ENCODE measurements at regions not wholly inside any gene's neighbourhood (a gene's known extent, or its start where the extent isn't known, plus 50 kb on each side); places are given as distances from the start of the nearest gene placed in this dataset.
"Not testable (repeated sequence)": the region's sequence is repeated elsewhere in the genome, so short reads cannot be mapped to it uniquely, and the experiment has no call there.

DNA sequence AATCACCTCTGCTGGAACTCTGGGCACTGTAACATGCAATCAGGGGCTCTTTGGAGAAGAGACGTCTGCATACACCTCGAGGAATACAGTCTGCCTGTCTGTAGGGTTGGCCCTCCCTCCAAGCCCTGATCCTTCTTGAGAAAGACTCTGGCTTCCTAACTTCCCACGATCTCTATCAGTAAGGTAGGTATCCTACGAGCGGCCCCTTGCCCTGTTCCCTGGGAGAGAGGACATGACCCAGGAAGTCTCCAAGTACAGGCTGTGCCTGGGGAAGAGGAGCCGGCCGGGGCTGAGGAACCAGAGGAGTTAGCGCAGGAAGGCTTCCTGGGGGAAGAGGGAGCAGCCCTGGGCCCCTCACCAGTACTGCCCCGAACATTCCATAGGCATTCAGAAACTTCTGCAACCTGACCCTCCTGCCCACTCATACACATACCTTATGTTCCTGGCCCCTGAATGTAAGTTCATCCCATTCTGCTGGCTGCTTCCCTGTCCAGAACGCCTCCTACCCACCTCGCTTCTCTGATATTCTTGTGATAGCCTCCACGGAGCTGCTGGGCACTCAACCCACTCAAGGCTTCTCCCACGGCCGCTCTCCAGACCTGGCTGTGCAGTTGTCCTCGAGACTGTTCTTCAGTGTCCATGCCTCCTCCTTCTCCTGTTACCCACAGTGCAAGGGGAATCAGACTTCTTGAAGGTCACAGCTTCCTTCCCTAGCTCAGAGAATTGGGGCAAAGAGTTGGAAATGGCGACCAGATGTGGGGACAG lies 116.1 kb downstream of the CYP26B1 start:
- DNase-seq (ENCODE audit: low spot score) = no peak

DNA sequence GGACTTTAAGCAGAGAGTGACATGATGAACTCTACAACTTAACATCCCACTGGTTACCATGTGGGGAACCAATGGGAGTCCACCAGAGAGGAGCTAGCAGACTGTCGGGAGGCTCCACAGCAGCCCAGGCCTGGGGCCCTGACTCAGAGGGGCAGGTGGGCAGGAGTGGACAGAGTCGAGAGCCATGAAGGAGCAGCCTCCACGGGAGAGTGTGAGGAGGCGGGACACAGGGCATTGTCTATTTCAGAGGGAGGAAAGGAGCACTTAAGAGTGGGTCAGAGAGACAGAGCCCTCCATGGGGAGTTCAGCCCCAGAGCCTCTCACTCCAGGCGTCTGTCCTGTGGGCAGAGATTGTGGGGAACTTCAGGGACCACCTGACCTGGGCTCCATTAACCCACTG lies 118.7 kb downstream of the CYP26B1 start:
- no peak for DNase-seq (ENCODE audit: low spot score)

DNA sequence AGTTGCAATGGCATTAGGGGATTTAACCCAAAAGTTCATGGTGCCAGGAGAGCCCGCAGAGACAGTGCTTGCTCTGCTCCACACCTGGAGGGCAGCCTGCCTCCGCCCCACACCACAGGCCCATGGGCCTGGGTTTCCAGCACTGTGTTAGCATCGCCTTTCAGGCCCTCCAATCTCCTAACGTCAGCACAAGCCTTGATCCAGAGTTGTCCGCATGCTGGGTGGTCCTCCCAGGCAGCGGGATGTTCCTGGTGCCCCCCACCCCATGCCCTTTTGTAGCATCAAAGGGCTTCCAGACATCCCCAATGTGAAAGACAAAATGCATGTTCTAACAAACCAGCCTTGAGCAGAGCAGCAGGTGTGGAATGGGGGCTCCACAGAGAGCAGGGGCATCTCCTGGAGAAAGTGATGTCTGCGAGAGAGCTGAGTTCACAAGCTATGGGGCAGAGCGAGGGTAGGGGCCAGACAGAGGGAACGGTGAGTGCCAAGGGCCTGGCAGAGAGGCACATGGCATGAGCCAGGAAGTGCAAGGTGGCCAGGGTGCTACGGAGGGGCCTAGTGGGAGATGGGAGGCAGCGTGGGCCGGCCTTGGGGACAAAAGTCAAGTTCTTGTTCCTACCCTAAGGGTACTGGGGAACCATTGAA lies 119.2 kb downstream of the CYP26B1 start:
- no peak for DNase-seq (ENCODE audit: low spot score)

DNA sequence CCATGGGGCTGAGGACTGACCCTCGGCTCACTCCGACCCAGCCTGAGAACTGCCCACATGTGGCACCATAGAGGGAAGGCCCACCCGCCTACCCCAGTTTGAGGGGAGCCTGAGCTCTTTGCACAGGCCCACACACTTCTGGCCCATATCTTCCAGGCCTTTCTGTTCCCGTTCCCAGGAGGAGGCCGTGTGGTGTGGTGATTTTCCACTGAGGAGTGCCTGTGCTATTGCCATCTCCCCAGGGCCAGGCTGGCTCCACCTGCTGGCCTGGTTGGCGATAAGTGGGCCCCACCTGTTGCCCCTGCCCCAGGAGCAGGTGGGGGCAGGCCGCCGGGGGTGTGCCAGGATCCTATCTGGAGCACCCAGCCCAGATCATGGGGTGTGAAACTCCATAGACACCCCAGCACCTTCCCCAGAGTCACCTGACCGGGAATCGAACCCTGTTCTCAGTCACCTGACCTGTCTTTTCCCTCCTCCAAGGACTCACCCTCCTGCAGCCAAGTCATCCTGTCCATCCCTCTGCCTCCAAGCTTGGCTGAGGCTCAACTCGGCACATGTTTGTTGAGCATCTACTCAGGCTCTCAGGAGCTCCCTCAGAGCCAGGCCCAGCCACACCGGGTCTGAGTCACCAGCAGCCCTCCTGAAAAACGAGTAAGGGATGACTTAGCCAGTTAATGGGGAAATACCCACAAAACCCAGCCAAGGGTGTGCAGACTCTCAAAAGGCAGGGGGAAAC lies 120.1 kb downstream of the CYP26B1 start:
- no peak for DNase-seq (ENCODE audit: low spot score)

DNA sequence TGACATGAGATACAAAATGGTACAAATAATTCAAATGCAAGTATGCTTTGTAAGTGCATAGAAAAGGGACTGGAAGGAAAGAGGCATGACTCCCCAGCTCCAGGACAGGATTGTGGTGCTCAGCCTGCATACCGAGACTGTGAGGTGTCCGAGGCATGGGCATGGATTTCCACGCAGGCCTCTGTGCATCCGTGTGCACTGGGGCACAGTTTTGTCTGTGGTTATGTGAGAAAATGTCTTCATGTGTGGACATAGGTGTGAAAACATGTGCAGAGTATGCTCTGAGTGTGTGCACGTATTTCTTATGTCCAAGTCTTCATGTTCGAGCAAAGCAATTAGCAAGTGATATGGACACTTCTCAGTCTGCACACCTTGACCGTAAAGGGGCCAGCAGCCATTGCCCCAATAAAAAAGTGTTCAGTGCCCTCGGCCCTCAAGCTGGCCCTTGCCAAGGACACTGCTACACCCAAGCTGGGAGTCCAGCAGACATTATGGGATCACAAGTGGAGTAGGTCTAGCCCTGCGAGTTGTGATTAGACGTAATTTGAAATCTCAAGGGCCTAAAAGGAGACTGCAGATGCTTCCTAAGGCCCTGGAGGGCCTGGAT lies 120.7 kb downstream of the CYP26B1 start:
- no peak for DNase-seq (ENCODE audit: low spot score)

DNA sequence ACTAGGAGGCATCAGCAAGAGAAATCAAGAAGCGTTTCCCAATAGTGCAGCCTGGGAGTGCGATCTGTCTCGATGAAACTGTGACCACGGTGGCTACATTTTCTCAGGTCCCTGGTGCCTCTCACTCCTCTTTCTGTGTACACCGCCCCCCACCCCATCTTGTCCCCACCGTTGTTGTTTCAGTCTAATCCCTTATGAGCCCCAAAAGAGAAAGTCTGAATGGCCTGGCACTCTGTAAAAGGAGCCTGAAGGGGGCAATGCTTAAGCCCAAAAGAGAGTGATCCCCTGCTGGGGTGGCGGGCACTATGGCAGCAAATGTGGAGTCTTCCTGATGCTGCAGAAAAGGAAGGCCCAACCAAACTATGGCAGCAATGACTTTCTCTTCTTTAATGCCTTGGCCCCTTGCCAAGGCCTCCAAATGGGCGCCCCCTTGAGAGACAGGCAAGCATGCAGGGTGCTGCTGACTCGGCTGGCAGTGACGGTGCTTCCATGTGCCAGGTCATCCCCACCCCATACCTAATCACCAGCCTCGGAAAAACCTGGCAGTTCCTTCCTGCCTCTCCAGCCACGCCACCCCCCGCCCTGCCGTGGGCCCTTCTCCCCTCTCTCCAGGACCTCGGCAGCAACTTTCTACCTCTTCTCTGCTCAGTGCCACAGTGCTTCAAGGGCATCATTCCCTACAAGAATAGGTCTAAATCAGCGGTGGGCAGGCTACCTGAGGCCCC lies 123.0 kb downstream of the CYP26B1 start:
- DNase-seq (ENCODE audit: low spot score) = no peak

DNA sequence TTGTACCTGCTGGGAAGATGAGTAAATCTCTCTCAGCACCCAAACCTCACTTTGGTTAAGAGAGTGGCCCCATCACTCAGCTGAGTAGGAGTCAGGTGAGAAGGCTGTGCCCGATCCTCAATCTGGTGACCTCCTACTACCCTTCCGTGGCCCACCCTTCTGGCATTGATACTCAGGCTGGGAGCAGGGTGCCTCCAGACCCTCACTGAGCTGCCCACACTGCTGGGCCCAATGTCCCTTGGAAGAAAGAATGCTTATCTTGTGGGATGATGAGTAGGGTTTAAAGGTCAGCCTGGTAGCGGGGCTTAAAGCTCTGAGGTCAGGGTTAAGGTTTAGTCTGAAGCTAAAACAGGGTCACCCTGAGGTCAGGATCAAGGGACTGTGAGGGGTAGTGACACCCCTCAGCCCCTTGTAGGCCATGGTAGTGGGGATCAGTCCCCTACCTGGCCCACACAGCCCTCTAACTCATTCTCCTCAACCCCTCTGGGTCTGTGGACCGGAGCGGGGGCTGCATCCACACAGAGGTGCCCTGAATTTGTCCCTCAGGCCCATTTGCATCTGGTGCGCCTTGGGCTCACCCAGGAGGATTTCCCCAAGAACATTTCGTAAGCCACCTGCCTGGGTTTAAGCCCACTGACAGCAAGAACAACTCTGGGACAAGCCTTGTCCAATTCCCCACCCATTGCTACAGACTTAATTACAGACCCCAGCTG lies 123.8 kb downstream of the CYP26B1 start:
- DNase-seq (ENCODE audit: low spot score) = no peak

DNA sequence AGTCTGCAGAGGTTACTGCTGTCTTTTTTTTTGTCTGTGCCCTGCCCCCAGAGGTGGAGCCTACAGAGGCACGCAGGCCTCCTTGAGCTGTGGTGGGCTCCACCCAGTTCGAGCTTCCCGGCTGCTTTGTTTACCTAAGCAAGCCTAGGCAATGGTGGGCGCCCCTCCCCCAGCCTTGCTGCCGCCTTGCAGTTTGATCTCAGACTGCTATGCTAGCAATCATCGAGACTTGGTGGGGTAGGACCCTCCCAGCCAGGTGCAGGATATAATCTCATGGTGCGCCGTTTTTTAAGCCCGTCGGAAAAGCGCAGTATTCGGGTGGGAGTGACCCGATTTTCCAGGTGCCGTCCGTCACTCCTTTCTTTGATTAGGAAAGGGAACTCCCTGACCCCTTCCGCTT lies 126.3 kb downstream of the CYP26B1 start:
- not testable (repeated sequence) for DNase-seq (ENCODE audit: low spot score)

DNA sequence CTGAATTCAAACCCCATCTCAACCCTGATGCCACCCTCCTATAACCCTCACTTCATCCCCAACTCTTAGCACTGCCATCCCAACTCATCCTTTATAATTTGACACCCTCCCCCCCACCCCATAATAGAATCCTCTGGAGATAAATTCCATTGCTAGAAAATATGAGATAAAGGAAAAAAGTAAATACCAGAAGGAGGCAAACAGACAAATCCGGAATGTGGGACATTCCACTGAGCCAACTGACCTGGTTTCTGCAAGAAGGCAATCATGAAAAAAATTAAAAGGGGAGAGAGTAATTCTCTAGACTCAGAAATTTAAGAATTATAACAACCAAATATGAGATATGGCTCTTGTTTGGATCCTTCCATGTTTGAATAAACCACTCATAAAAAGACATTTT lies 132.4 kb downstream of the CYP26B1 start:
- no peak for DNase-seq (ENCODE audit: low spot score)

DNA sequence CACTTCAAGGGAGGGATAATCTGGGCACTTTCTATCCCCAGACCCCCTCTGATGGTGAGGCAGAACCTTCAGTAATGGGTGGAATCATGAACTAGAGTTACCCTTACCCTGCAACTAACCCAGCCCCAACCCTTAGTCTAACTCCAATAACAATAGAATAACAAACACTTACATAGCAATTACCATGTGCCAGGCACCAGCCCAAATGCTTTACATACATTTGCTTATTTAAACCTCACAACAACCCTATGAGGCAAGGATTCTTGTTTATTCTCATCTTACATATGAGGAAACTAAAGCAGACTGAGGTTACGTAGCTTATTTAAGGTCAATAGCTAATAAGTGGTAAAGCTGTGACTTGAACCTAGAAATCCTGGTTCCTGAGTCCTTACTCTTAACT lies 132.8 kb downstream of the CYP26B1 start:
- no peak for DNase-seq (ENCODE audit: low spot score)

DNA sequence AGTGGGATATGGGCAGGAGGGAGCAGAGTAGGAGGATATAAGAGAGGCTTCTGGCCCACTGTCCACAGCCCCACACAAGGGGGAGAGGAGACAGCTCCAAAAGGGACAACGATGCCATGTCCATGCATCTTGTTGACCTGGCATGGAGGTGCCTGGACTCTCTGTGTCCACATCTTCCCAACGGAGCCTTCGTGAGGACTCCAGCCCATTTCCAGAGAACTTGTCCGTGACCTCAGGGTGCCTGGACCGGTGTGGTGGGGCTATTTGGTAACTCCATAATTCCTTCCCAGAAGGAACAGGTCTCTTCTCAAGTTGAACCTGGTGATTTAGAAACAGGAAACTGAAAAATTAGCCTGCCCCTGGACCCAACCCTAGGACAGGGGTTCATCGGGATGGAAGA lies 133.9 kb downstream of the CYP26B1 start:
- DNase-seq (ENCODE audit: low spot score) = no peak

DNA sequence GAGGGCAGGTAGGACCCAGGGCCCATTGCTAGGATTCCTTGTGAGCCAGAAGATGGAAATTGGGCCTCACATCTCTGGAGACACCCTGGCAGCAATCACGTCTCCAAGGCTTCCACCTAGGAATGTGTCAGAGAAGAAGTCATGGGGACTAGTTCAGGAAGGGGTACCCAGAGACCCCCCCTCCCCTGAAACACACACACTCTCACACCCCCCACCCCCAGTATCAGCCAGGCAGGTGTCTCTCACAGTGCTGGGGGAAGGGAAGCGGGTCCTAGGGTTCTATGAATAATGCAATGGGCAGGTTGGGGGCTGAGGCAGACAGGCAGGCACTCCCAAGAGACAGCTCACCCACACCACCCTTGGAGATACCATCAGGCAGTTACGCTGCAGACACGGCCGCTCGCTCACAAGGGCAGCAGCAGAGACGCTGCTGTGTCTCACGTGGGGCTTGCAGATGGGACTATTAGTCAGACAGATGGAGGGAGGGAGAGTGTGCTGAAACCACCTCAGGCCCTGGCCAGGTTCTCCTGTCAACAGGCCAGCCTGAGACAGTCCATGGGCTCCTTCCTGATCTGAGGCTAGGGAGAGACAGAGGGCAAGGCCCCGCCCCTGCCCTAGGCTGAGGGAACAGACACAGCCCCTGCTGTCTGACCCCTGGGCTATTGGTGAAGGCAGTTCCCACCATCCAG lies 134.6 kb downstream of the CYP26B1 start:
- DNase-seq (ENCODE audit: low spot score) = no peak

DNA sequence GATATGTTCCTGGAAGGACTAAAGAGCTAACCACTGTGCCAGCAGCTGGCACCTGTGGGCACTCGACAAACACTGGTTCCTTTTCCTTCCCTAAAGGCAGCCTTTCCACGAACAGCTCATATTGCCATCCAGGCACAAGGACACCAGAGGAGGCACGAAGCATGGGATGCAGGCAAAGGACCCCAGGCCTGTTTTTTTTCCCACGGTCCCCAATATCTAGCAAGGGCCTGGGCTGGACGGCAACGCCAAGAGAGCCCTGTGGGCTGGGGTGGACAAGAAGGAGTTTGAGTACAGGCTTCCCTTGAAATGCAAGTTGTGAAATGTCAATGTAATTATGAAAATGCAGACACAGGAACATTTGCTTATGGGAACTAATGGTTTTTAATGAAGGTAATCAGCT lies 135.9 kb downstream of the CYP26B1 start:
- no peak for DNase-seq (ENCODE audit: low spot score)

DNA sequence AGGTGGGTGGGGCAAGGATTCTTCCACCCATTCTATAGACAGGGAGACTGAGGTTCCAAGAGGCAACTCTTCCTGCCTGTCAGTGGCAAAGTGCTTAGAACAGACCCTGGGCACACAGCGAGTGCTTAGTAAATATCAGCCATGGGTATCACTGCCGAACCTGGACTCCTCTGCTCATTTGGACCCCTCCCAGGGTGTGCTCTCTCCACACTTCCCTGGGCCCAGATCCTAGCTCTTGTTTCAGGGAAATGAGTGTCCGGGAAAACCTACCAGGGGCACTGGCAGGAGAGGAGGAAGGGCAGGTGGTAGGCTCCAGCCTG lies 136.3 kb downstream of the CYP26B1 start:
- DNase-seq (ENCODE audit: low spot score) = no peak

DNA sequence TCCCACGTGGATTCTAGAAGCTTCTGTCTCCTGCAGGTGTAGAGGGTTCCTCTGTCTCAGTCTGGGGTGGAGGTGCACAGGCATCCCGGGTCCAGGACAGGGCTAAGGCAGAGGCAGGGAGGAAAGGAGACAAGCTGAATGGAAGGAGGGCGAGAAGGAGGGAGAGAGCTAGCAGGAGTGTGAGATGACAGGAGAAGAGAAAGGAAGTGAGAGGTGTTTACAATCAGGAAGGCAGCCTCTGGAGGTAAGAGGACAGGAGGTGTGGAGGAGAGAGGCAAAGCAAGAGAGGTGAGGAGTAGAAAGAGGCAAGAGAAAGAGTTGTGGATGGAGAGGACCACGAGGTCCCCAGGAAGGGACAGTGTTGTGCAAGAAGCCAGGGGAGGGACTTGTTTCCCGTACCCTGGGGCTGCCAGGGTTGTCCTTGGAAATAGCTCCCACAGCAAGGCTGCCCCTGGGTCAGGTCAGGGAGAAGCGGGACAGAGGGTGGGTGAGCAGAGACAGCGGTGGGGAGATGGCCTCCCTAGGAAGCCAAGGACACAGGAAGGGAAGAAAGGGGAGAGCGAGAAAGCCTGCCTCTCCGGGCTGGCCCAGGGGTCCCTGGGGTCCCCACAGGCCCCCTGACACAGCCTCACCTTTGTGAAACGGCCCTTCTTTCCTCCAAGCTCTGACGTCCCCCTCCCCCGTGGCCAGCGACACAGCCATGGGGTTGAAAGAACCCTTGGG lies 136.9 kb downstream of the CYP26B1 start:
- no peak for DNase-seq (ENCODE audit: low spot score)

DNA sequence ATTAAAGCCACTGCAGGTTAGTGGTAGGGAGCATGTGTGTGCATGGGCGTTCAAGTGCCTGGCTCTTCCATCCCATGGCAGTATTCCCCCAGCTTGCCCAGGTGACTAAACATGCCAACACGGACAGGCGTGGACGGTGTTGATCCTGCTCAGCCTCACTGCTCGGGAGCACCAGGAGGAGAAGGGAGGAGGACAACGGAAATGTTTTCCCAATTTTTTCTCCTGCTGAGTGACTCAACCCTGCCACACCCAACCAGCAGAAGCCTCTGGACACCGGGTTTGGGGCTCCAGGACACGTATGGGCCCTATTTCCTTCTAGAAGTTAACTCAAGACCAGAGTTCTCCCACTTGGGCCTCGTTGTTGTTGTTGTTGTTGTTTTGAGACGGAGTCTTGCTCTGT lies 139.1 kb downstream of the CYP26B1 start:
- no peak for DNase-seq (ENCODE audit: low spot score)

DNA sequence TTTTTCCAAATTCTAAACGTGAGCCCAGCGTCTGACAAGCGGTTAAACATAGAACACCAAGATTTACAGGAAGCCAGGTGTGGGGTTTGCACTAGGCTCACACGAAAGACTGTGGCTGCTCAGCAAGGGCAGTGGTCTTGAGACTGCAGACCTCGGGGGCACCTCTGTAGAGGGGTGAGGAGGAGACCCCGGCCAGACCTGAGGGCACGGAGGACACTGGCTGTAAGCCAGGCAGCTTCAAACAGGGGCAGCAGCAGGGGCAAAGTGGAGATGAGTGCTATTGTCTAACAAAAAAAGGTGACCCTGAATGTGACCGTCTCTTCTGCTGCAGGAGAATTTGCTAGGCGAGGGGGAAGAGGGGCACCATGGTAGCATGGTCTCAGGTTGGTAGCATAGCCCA lies 140.3 kb downstream of the CYP26B1 start:
- no peak for DNase-seq (ENCODE audit: low spot score)

DNA sequence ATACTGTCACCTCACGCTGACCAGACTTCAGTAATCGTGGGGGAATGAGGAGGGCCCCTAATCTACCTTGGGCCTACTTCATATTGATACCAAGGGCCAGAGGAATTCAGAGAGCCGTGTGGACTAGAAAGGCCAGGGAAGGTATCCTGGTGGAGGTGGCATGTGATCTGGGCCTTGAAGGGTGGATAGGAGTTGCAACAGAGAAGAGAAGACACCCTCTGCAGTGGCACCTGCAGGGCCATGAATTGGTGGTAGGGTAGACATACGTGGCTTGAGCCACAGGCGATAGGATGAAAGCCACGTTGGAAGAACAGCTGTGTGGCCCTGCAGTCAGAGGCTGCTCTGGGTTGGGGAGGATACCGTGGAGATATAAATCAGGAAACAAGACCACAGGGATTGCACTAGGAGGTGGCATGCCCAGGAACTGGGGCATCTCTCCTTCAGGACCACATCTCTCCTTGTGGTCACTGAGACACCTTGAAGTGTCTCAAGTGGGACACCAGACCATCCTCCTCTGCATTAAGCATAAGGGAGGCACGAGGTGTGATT lies 141.4 kb downstream of the CYP26B1 start:
- DNase-seq (ENCODE audit: low spot score) = no peak

DNA sequence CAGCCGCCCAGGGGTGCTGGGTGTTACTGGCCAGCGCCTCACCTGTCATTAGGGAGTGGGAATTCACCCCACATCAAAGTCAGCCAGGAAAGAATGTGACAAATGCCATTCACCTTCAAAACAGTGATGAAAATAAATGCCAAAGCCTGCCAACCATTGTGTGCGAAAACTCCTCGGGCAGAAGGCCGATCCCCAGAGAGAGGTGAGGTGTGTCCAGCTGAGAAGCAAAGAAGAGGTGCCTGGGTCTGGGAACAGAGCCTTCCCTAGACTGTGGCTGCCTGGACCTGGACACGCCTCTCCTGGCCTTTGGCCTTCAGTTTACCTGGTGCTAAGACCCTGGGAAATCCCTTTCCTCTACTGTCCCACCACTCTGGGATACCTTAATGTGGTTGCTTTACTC lies 142.7 kb downstream of the CYP26B1 start:
- DNase-seq (ENCODE audit: low spot score) = no peak
